Liver (tissue), 8 donors: ENCODE measurements at regions not wholly inside any gene's neighbourhood (a gene's known extent, or its start where the extent isn't known, plus 50 kb on each side); places are given as distances from the start of the nearest gene placed in this dataset.

Experiments used
- DNase-seq: peaks from one replicate; pipeline ENCODE4 v3.0.0-alpha.2; 2017; ENCODE audit warnings: low spot score
- H3K27ac ChIP-seq, 2 donors: one replicate each; pipeline ENCODE4 v1.7.0; 2013; ENCODE audit warnings: inconsistent platforms in 2 of 2, low read length in 2 of 2, control low read depth in 1 of 2, low read depth in 1 of 2, mild to moderate bottlenecking in 1 of 2
- H3K27me3 ChIP-seq, 4 donors: one replicate each; pipeline versions ENCODE4 v1.6.1 to v1.7.0; 2013; ENCODE audit warnings: low read length in 3 of 4, inconsistent platforms in 1 of 4, mild to moderate bottlenecking in 1 of 4, moderate library complexity in 1 of 4; ENCODE audit not compliant: control insufficient read depth in 4 of 4, insufficient read depth in 4 of 4
- H3K36me3 ChIP-seq, 4 donors: one replicate each; pipeline versions ENCODE4 v1.6.1 to v1.7.0; 2013; ENCODE audit warnings: low read length in 3 of 4, mild to moderate bottlenecking in 3 of 4, low read depth in 1 of 4, moderate library complexity in 1 of 4; ENCODE audit not compliant: control insufficient read depth in 4 of 4, insufficient read depth in 3 of 4
- H3K4me1 ChIP-seq, 4 donors: one replicate each; pipeline versions ENCODE4 v1.6.1 to v1.7.0; 2013; ENCODE audit warnings: low read length in 3 of 4, mild to moderate bottlenecking in 3 of 4, moderate library complexity in 1 of 4; ENCODE audit not compliant: control insufficient read depth in 4 of 4, insufficient read depth in 4 of 4
- H3K4me3 ChIP-seq, 3 donors: one replicate each; pipeline versions ENCODE4 v1.6.1 to v1.7.0; 2013; ENCODE audit warnings: low read length in 3 of 3, control low read depth in 1 of 3, low read depth in 1 of 3, mild to moderate bottlenecking in 1 of 3
- H3K9ac ChIP-seq, 2 donors: one replicate each; pipeline ENCODE4 v1.7.0; 2013; ENCODE audit warnings: low read length in 2 of 2, mild to moderate bottlenecking in 2 of 2, moderate library complexity in 2 of 2, control low read depth in 1 of 2, low read depth in 1 of 2
- H3K9me3 ChIP-seq, 4 donors: one replicate each; pipeline versions ENCODE4 v1.6.1 to v1.7.0; 2013; ENCODE audit warnings: low read length in 3 of 4; ENCODE audit not compliant: control insufficient read depth in 4 of 4
- ATF3 ChIP-seq: IDR thresholded peaks from 2 replicates; pipeline ENCODE4 v1.6.1; 2016; ENCODE audit warnings: antibody characterized with exemption
- CTCF ChIP-seq: fragments of 150-350 bp; IDR thresholded peaks from 2 replicates; pipeline ENCODE4 v1.5.1; 2017; ENCODE audit warnings: improper control_type of control experiment, low read depth, low read length; ENCODE audit not compliant: missing input control
- EGR1 ChIP-seq, 2 donors: IDR thresholded peaks; 2 replicates each; pipeline ENCODE4 v1.6.1; 2016 to 2018; ENCODE audit warnings: antibody characterized with exemption in 2 of 2, low read depth in 2 of 2
- FOXA1 ChIP-seq: IDR thresholded peaks from 2 replicates; pipeline ENCODE4 v1.6.1; 2016; ENCODE audit warnings: antibody characterized with exemption
- FOXA2 ChIP-seq: IDR thresholded peaks from 2 replicates; pipeline ENCODE4 v1.6.1; 2016; ENCODE audit warnings: antibody characterized with exemption
- GABPA ChIP-seq, 2 donors: IDR thresholded peaks in 1 of 2; conservative IDR thresholded peaks in 1 of 2; 2 replicates each; pipeline ENCODE4 v1.6.1; 2016; ENCODE audit warnings: antibody characterized with exemption in 2 of 2, mild to moderate bottlenecking in 1 of 2, moderate library complexity in 1 of 2
- HNF4A ChIP-seq, 2 donors: conservative IDR thresholded peaks; 2 replicates each; pipeline ENCODE4 v1.6.1; 2016; ENCODE audit warnings: antibody characterized with exemption in 2 of 2, mild to moderate bottlenecking in 2 of 2
- HNF4G ChIP-seq: IDR thresholded peaks from 2 replicates; pipeline ENCODE4 v1.6.1; 2016; ENCODE audit warnings: antibody characterized with exemption
- MAX ChIP-seq: IDR thresholded peaks from 2 replicates; pipeline ENCODE4 v1.6.1; 2016; ENCODE audit warnings: antibody characterized with exemption
- NR2F2 ChIP-seq: IDR thresholded peaks from 2 replicates; pipeline ENCODE4 v1.6.1; 2016; ENCODE audit warnings: antibody characterized with exemption
- REST ChIP-seq: IDR thresholded peaks from 2 replicates; pipeline ENCODE4 v1.6.1; 2016; ENCODE audit warnings: antibody characterized with exemption, mild to moderate bottlenecking
- RXRA ChIP-seq, 2 donors: IDR thresholded peaks; 2 replicates each; pipeline ENCODE4 v1.6.1; 2017 to 2018; ENCODE audit warnings: antibody characterized with exemption in 2 of 2, mild to moderate bottlenecking in 1 of 2
- SP1 ChIP-seq: IDR thresholded peaks from 2 replicates; pipeline ENCODE4 v1.6.1; 2018; ENCODE audit warnings: antibody characterized with exemption, mild to moderate bottlenecking
- YY1 ChIP-seq: IDR thresholded peaks from 2 replicates; pipeline ENCODE4 v1.6.1; 2016; ENCODE audit warnings: antibody characterized with exemption, mild to moderate bottlenecking
- ZBTB33 ChIP-seq: IDR thresholded peaks from 2 replicates; pipeline ENCODE4 v1.6.1; 2016; ENCODE audit warnings: antibody characterized with exemption
- WGBS: extraction: QIAGEN DNeasy Blood & Tissue Kit; methylation state at CpG from one replicate; pipeline ENCODE4 v1.1.7; 2013; 5-methylcytosine and 5-hydroxymethylcytosine counted together
- donor health status: healthy.
- donor health status: healthy.
- donor health status: healthy.
- donor health status: healthy.
- donor health status: healthy.

- H3K27me3 ChIP-seq: no peaks in the 10 kb centered on the region
- H3K9me3 ChIP-seq: no peaks in the 10 kb centered on the region
- DNase-seq: no peak
- peaks cover 0 to 4% (median 0%) of the 10 kb centered on the region in 4 donors for H3K4me1 ChIP-seq
- H3K27ac ChIP-seq: no peak overlapping the region
- H3K36me3 ChIP-seq: no peaks in the 10 kb centered on the region
- no peak overlapping the region for H3K4me3 ChIP-seq
- TF ChIP-seq FOXA1: no peak
- no peak for TF ChIP-seq REST
- TF ChIP-seq EGR1 (IDR thresholded peaks at IDR 0.05; ENCODE audit: low read depth in 2 of 2): no peak
- no peak overlapping the region for H3K9ac ChIP-seq
- 92% methylated on average over 1 of the region's 1 CpG for WGBS
Measured at GRCh38 chr2:217048730-217049129, 188.9 kb upstream of the TNP1 start.

GRCh38 chr2:217047631-217048030 lies 187.8 kb upstream of the TNP1 start:
- H3K27me3 ChIP-seq: no peaks in the 10 kb centered on the region
- TF ChIP-seq SP1 (no peak), ZBTB33 (no peak), HNF4G (no peak), CTCF (no peak), RXRA (IDR thresholded peaks at IDR 0.05) (no peak)
- no peak overlapping the region for H3K4me3 ChIP-seq
- 86% methylated on average over 1 of the region's 1 CpG for WGBS
- no peaks in the 10 kb centered on the region for H3K9me3 ChIP-seq
- no peak overlapping the region for H3K9ac ChIP-seq
- no peak overlapping the region for H3K27ac ChIP-seq
- H3K36me3 ChIP-seq: no peaks in the 10 kb centered on the region
- DNase-seq: no peak
- peaks cover 0 to 4% (median 0%) of the 10 kb centered on the region in 4 donors for H3K4me1 ChIP-seq

GRCh38 chr2:217047209-217047608 lies 187.3 kb upstream of the TNP1 start:
- Histone ChIP-seq H3K27ac (no peak overlapping the region), H3K4me3 (no peak overlapping the region), H3K36me3 (no peaks in the 10 kb centered on the region), H3K27me3 (no peaks in the 10 kb centered on the region), H3K4me1 (peaks cover 0 to 4% (median 0%) of the 10 kb centered on the region in 4 donors), H3K9me3 (no peaks in the 10 kb centered on the region), H3K9ac (no peak overlapping the region)
- WGBS: 40% methylated on average over 3 of the region's 3 CpGs
- no peak for DNase-seq
- TF ChIP-seq HNF4G: no peak
- TF ChIP-seq NR2F2: no peak
- no peak for TF ChIP-seq FOXA1
- no peak for TF ChIP-seq ATF3
- no peak for TF ChIP-seq ZBTB33
- TF ChIP-seq FOXA2: no peak
- no peak for TF ChIP-seq GABPA (IDR thresholded peaks at IDR 0.05 in 1 of 2, conservative IDR thresholded peaks at IDR 0.05 in 1 of 2)
- TF ChIP-seq YY1: no peak
- TF ChIP-seq HNF4A (conservative IDR thresholded peaks at IDR 0.05): no peak
- no peak for TF ChIP-seq EGR1 (IDR thresholded peaks at IDR 0.05; ENCODE audit: low read depth in 2 of 2)
- no peak for TF ChIP-seq MAX
- no peak for TF ChIP-seq SP1
- no peak for TF ChIP-seq CTCF
